ENCODE measurements at regions not wholly inside any gene's neighbourhood (a gene's known extent, or its start where the extent isn't known, plus 50 kb on each side); places are given as distances from the start of the nearest gene placed in this dataset.

DNA sequence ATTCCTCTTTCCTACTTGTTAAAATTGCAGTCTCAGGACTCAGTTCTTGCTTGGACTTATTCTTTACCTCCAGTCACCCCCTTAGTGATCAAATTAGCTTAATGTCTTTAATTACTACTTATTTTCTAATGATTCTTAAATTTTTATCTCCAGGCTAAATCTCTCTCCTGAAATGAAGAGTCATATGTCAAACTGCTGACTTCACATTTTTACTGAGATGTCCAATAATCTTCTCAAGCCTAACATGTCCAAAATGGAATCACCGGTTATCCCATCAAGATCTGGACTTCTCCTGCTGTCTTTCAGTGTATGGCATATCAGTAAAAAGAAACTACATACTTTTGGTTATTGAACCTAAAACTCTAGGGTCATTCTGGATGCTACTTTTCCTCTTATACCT, 332.3 kb upstream of the HTR2C start:
- H3K4me1 ChIP-seq = no peaks in the 10 kb centered on the region
- 58% methylated on average over 1 of the region's 1 CpG for WGBS (ENCODE audit: insufficient coverage, low coverage, low lambda C conversion rate, missing lambda C conversion rate)
- no peaks in the 10 kb centered on the region for H3K36me3 ChIP-seq
- H3K27me3 ChIP-seq = no peaks in the 10 kb centered on the region
- ATAC-seq = no peak
- no peak for TF ChIP-seq POLR2A (IDR thresholded peaks at IDR 0.05)
- no peak for TF ChIP-seq CTCF (IDR thresholded peaks at IDR 0.05)
- no peak overlapping the region for H3K27ac ChIP-seq
- H3K4me3 ChIP-seq = no peak overlapping the region
- no peaks in the 10 kb centered on the region for H3K9me3 ChIP-seq
- no peak for DNase-seq
- intact Hi-C loops (cut with DNase I) = no loop called here

GRCh38 chrX:114221445-114221844, 362.4 kb upstream of the HTR2C start:
- Histone ChIP-seq H3K27me3 (peaks cover 0 to 9% of the 10 kb centered on the region in 2 donors), H3K27ac (no peak overlapping the region), H3K4me3 (no peak overlapping the region), H3K36me3 (no peaks in the 10 kb centered on the region), H3K4me1 (no peaks in the 10 kb centered on the region), H3K9me3 (no peaks in the 10 kb centered on the region)
- intact Hi-C loops (cut with DNase I) = no loop called here
- WGBS (ENCODE audit: insufficient coverage, low coverage, low lambda C conversion rate, missing lambda C conversion rate) = 34% methylated on average over 2 of the region's 2 CpGs
- TF ChIP-seq CTCF (IDR thresholded peaks at IDR 0.05) (no peak), POLR2A (IDR thresholded peaks at IDR 0.05) (no peak)
- no peak for ATAC-seq
- no peak for DNase-seq

- TF ChIP-seq CTCF (IDR thresholded peaks at IDR 0.05) (no peak), POLR2A (IDR thresholded peaks at IDR 0.05) (no peak)
- no peaks in the 10 kb centered on the region for H3K9me3 ChIP-seq
- no peak for ATAC-seq
- intact Hi-C loops (cut with DNase I) = no loop called here
- H3K36me3 ChIP-seq = no peaks in the 10 kb centered on the region
- no peak overlapping the region for H3K4me3 ChIP-seq
- DNase-seq = no peak
- no peaks in the 10 kb centered on the region for H3K27me3 ChIP-seq
- H3K27ac ChIP-seq = no peak overlapping the region
- no peaks in the 10 kb centered on the region for H3K4me1 ChIP-seq
- 74% methylated on average over 3 of the region's 3 CpGs for WGBS (ENCODE audit: insufficient coverage, low coverage, low lambda C conversion rate, missing lambda C conversion rate)
Measured at GRCh38 chrX:114210879-114211278, 373.0 kb upstream of the HTR2C start.

DNA sequence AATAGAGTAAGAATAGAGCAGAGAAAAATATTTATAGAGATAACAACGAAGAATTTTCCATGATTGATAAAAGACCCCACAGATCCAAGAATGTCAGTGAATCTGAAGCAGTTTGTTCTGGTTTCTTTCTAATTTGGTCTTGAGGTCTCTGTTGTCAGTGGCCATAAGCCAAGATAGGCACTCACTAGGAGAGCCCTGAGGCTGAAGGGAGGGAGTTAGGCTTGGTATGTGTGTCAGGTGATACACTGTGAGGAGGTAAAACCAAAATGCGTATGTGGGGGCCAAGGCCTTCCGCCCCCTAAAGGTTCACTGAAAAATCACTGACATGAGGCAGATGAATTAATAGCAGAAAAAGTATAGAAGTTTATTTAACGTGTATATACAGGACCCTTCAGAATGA, 382.3 kb upstream of the HTR2C start:
- H3K27me3 ChIP-seq = peaks cover 0 to 5% of the 10 kb centered on the region in 2 donors

More for the DNA sequence above, 382.3 kb upstream of the HTR2C start:
- Histone ChIP-seq H3K27ac (no peak overlapping the region), H3K4me1 (no peaks in the 10 kb centered on the region), H3K4me3 (no peak overlapping the region), H3K36me3 (no peaks in the 10 kb centered on the region), H3K9me3 (no peaks in the 10 kb centered on the region)
- DNase-seq (no peak), ATAC-seq (no peak)
- TF ChIP-seq POLR2A (IDR thresholded peaks at IDR 0.05) (no peak), CTCF (IDR thresholded peaks at IDR 0.05) (no peak)
- 37% methylated on average over 4 of the region's 4 CpGs for WGBS (ENCODE audit: insufficient coverage, low coverage, low lambda C conversion rate, missing lambda C conversion rate)
- intact Hi-C loops (cut with DNase I) = no loop called here

Measured in right lobe of liver (tissue), 6 donors.